K562 (cell line): ENCODE measurements at regions not wholly inside any gene's neighbourhood (a gene's known extent, or its start where the extent isn't known, plus 50 kb on each side); places are given as distances from the start of the nearest gene placed in this dataset.

Experiments used
- CTBP1 ChIP-seq: fragments of 450-650 bp; IDR thresholded peaks from 2 replicates; pipeline ENCODE4 v1.6.1; 2016; ENCODE audit warnings: borderline replicate concordance
- CTCF ChIP-seq, 3 experiments: IDR thresholded peaks in 2 of 3; conservative IDR thresholded peaks in 1 of 3; 2 replicates each; pipeline ENCODE4 v1.5.1; 2011 to 2012; ENCODE audit warnings: low read length in 3 of 3, mild to moderate bottlenecking in 3 of 3, control low read depth in 2 of 3, improper control_type of control experiment in 1 of 3, inconsistent platforms in 1 of 3, low read depth in 1 of 3, mixed read lengths in 1 of 3, moderate library complexity in 1 of 3; ENCODE audit not compliant: insufficient read depth in 2 of 3
- CXXC5 ChIP-seq: fragments of 250-450 bp; sonication (Bioruptor Pico); IDR thresholded peaks from 2 replicates; pipeline ENCODE4 v1.8.0; 2022; ENCODE audit warnings: inconsistent platforms, mild to moderate bottlenecking, moderate library complexity
- E2F6 ChIP-seq, 2 experiments: IDR thresholded peaks; 2 replicates each; pipeline ENCODE4 v1.6.1; 2011; ENCODE audit warnings: borderline replicate concordance in 1 of 2, control low read depth in 1 of 2, low read depth in 1 of 2, low read length in 1 of 2, mild to moderate bottlenecking in 1 of 2, mixed read lengths in 1 of 2, moderate library complexity in 1 of 2; ENCODE audit not compliant: insufficient read depth in 1 of 2, insufficient read length in 1 of 2, poor library complexity in 1 of 2, severe bottlenecking in 1 of 2; ENCODE audit errors: extremely low read depth in 1 of 2
- FOXK2 ChIP-seq, 2 experiments: fragments of 450-650 bp; IDR thresholded peaks in 1 of 2; conservative IDR thresholded peaks in 1 of 2; 2 replicates each; pipeline ENCODE4 v1.6.1; 2016; ENCODE audit warnings: low read depth in 2 of 2, mild to moderate bottlenecking in 1 of 2
- JUN ChIP-seq, 2 experiments: sonication (generic) in 1 of 2; formaldehyde crosslinking in 1 of 2; IDR thresholded peaks; 2 replicates each; pipeline versions ENCODE4 v1.6.1 to v1.8.0; 2012 to 2022; ENCODE audit warnings: borderline replicate concordance in 2 of 2, mild to moderate bottlenecking in 2 of 2, improper control_type of control experiment in 1 of 2, low read depth in 1 of 2, low read length in 1 of 2, missing genetic modification reagents in 1 of 2
- PHF20 ChIP-seq: fragments of 450-650 bp; IDR thresholded peaks from 2 replicates; pipeline ENCODE4 v1.6.1; 2018; ENCODE audit not compliant: partially characterized antibody
- SMARCB1 ChIP-seq: IDR thresholded peaks from 2 replicates; pipeline ENCODE4 v1.6.1; 2011; ENCODE audit warnings: improper control_type of control experiment, low read depth; ENCODE audit not compliant: insufficient read length
- ZBTB7A ChIP-seq: IDR thresholded peaks from 2 replicates; pipeline ENCODE4 v1.6.1; 2011; ENCODE audit warnings: low read depth, mild to moderate bottlenecking, low read length, moderate library complexity, borderline replicate concordance; ENCODE audit not compliant: control insufficient read depth
- ZNF232 ChIP-seq: sonication (generic); formaldehyde crosslinking; IDR thresholded peaks from 2 replicates; pipeline ENCODE4 v1.8.0; 2022; ENCODE audit warnings: mild to moderate bottlenecking, missing genetic modification reagents
- TF ChIP-seq, protein P1 (sequence below): fragments of 250-450 bp; sonication (Bioruptor Pico); IDR thresholded peaks from 2 replicates; pipeline ENCODE4 v1.5.0; 2022; ENCODE audit warnings: mild to moderate bottlenecking
- TF ChIP-seq, protein P2 (sequence below), 2 experiments: fragments of 450-650 bp in 1 of 2; sonication (generic) in 1 of 2; formaldehyde crosslinking in 1 of 2; IDR thresholded peaks in 1 of 2; conservative IDR thresholded peaks in 1 of 2; 2 replicates each; pipeline versions ENCODE4 v1.6.1 to v1.8.1; 2016 to 2023; ENCODE audit warnings: mild to moderate bottlenecking in 2 of 2, moderate library complexity in 2 of 2, inconsistent platforms in 1 of 2, missing genetic modification reagents in 1 of 2

DNA sequence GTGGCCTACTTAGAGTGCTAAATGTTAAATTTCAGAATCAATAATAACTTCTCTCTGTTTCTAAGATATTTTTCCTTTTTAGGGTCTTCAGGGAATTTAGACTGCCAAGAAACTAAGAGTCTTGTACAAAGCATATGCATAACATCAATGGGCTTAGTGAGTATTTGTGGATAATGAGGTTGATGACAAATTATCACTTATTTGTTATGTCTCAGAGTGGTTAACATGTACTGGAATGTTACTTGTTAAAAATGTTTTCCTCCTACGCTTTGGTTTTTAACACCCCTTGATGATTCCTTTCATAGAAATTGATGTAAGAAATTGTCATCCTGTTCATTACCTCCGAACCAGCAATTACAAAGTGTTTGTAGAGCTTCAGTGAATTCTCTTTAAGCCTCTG lies 144.3 kb downstream of the MRPS30 start:
- TF ChIP-seq JUN (IDR thresholded peaks at IDR 0.05; ENCODE audit: borderline replicate concordance, low read depth, low read length) (no peak), JUN (CRISPR knock-in tag; IDR thresholded peaks at IDR 0.05; ENCODE audit: borderline replicate concordance) (no peak), CTBP1 (no peak), SMARCB1 (no peak), ZBTB7A (no peak), FOXK2 (conservative IDR thresholded peaks at IDR 0.05 in 1 of 2, IDR thresholded peaks at IDR 0.05 in 1 of 2; ENCODE audit: low read depth in 2 of 2) (no peak), E2F6 (IDR thresholded peaks at IDR 0.05; ENCODE audit: borderline replicate concordance in 1 of 2, extremely low read depth in 1 of 2, insufficient read depth in 1 of 2, insufficient read length in 1 of 2, low read depth in 1 of 2, low read length in 1 of 2, poor library complexity in 1 of 2, severe bottlenecking in 1 of 2) (no peak), CTCF (IDR thresholded peaks at IDR 0.05 in 2 of 3, conservative IDR thresholded peaks at IDR 0.05 in 1 of 3; ENCODE audit: insufficient read depth in 2 of 3, low read depth in 1 of 3, low read length in 3 of 3) (no peak), CXXC5 (no peak), ZNF232 (CRISPR knock-in tag) (no peak), PHF20 (no peak)
- TF ChIP-seq, protein P1, sequence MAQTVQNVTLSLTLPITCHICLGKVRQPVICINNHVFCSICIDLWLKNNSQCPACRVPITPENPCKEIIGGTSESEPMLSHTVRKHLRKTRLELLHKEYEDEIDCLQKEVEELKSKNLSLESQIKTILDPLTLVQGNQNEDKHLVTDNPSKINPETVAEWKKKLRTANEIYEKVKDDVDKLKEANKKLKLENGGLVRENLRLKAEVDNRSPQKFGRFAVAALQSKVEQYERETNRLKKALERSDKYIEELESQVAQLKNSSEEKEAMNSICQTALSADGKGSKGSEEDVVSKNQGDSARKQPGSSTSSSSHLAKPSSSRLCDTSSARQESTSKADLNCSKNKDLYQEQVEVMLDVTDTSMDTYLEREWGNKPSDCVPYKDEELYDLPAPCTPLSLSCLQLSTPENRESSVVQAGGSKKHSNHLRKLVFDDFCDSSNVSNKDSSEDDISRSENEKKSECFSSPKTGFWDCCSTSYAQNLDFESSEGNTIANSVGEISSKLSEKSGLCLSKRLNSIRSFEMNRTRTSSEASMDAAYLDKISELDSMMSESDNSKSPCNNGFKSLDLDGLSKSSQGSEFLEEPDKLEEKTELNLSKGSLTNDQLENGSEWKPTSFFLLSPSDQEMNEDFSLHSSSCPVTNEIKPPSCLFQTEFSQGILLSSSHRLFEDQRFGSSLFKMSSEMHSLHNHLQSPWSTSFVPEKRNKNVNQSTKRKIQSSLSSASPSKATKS (CRISPR knock-in tag): no peak
- TF ChIP-seq, protein P2, sequence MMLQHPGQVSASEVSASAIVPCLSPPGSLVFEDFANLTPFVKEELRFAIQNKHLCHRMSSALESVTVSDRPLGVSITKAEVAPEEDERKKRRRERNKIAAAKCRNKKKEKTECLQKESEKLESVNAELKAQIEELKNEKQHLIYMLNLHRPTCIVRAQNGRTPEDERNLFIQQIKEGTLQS (IDR thresholded peaks at IDR 0.05): no peak
- TF ChIP-seq, protein P2 (CRISPR knock-in tag; conservative IDR thresholded peaks at IDR 0.05): no peak
